Amniotic epithelial cell (primary cell): ENCODE measurements at regions not wholly inside any gene's neighbourhood (a gene's known extent, or its start where the extent isn't known, plus 50 kb on each side); places are given as distances from the start of the nearest gene placed in this dataset.
A peak's percentile ranks its signal among the peaks of the same experiment; 100 is the strongest.

Experiments used
- DNase-seq: peaks from one replicate; pipeline ENCODE4 v3.0.0-alpha.2; 2010; ENCODE audit warnings: low read depth

DNA sequence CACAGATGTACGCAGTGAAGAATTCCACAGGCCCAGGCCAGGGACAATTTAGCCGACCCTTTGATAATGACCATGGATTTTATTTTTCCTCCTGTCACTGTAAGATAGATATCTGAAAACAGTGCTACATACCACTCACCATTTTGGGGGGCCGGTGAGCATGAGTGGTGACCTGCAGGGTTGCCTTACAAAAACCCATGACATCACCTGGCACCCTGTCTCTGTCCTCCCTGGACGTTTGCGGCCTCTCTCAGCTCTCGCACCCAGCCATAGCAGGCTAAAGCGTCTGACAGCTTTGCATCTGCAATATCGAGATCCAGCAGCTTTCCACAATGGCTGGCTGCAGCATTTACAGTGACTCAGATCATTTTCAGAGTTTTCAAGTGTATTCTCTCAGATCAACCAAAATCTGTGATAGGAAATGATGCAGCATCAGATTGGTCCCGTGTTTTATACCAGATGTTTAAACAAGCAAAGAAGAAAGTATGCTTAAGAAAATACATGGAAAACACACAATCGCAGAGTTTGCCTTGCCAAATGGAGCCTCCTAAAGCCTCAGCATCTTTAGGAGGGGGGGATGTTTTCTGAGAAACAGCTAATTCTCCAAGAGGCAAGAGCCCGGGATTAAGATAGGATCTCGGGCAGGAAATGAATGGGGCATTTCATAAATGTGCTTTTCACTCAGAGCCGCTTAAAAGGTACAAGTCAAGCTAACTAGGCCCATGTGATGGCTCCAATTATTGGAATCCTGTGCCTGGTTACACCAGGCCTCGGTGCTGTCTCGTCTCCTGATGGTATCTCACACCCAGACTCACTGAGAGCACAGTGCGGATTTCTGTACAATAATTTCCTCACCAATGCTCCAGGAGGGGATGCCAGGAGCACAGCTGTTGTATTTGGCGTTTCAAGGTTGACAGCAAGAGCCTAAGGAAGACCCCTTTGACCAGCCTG lies 257.3 kb downstream of the XXYLT1 start:
- no peak for DNase-seq

DNA sequence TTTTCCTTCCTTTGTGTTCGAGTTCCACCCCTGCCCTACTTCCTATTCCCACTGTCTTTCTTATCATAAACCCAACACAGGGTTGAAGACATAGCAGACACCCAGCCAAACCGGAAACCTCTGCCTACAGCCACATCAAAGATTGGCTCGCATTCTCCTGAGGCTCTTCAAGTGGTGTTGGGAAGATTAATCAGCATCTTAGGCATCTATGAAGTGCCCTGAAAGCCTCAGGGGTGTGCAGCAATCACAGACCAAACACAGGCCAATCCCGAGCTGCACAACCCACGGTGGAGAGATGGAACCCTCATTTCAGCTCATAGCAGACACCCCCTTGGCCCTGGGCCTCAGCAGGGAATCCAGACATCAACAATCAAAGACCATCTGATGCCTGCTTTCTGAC lies 255.9 kb downstream of the XXYLT1 start:
- DNase-seq = peak; percentile 45

DNA sequence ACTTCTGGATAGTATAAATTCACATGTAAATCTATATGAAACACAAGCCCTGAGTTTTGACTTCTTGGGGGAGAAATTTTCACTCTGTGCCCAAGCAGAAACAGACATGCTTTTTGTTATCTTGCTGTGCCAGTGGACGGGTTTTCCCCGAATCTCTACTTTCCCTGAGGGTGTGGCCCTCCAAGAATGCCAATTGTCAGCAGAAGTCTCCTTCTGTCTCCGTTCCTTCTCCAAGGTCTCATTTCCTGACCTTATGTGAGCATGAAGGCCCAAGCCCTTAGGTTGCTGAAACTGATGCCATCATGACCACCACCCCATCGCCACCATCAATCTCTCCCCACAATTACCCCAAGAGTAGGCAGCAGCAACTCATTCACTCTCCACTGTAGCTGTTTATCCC lies 253.8 kb downstream of the XXYLT1 start:
- DNase-seq = no peak
